Neural crest cell (in vitro differentiated cells): ENCODE measurements at regions not wholly inside any gene's neighbourhood (a gene's known extent, or its start where the extent isn't known, plus 50 kb on each side); places are given as distances from the start of the nearest gene placed in this dataset.

Experiments used
- DNase-seq: peaks from one replicate; pipeline ENCODE4 v3.0.0; 2021; ENCODE audit warnings: low read depth, mixed read lengths, low spot score
- H3K27ac Mint-ChIP-seq: one replicate; pipeline ENCODE4 v1.8.0; 2021; ENCODE audit warnings: mild to moderate bottlenecking, mixed read lengths; ENCODE audit not compliant: unreplicated experiment
- H3K27me3 Mint-ChIP-seq: 2 replicates; pipeline ENCODE4 v1.8.0; 2021; ENCODE audit warnings: low read depth, mild to moderate bottlenecking, mixed read lengths
- H3K36me3 Mint-ChIP-seq: 2 replicates; pipeline ENCODE4 v1.8.0; 2021; ENCODE audit warnings: low read depth, mild to moderate bottlenecking, mixed read lengths
- H3K4me1 Mint-ChIP-seq: 2 replicates; pipeline ENCODE4 v1.8.0; 2021; ENCODE audit warnings: mixed read lengths
- H3K4me3 Mint-ChIP-seq: one replicate; pipeline ENCODE4 v1.8.0; 2021; ENCODE audit warnings: mild to moderate bottlenecking, mixed read lengths
- H3K9me3 Mint-ChIP-seq: 2 replicates; pipeline ENCODE4 v1.8.0; 2021; ENCODE audit warnings: mixed read lengths
- CTCF ChIP-seq: fragments of 200-600 bp; sonication (generic); conservative IDR thresholded peaks from 2 replicates; pipeline ENCODE4 v1.5.0; 2021; ENCODE audit warnings: antibody characterized with exemption, mild to moderate bottlenecking

- Mint-ChIP-seq H3K36me3 (no peaks in the 10 kb centered on the region), H3K9me3 (no peaks in the 10 kb centered on the region), H3K4me3 (no peak overlapping the region), H3K4me1 (no peaks in the 10 kb centered on the region), H3K27ac (no peak overlapping the region), H3K27me3 (peaks cover 6% of the 10 kb centered on the region)
- TF ChIP-seq CTCF = no peak
- DNase-seq = no peak
Observed at GRCh38 chr6:33858804-33859505, 55.2 kb upstream of the MLN start.

DNA sequence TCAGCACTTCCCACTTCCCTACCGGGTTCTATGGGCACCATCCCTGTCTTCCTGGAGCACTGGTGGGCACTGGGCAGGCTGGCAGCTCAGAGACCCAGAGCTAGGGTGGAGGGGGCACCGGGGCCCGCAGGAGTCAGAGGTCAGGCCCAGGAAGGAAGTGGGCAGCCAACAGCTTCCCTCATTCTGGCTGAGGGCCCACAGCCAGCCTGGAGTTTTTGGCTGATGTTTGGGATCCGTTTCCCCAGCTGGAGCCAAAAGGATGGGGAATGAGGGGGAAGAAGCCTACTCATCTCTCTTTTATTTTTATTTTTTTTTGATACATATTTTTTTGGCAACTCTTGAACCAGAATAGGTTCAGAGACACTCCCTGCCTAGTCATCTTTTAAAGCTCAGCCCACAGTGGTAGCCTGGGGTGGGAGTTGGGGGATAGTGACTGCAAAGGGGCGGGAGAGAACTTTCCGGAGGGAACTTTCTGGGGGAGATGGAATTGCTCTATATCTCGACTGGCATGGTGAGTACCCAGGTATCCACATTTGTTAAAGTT, 54.2 kb upstream of the MLN start:
- Mint-ChIP-seq H3K36me3 (no peaks in the 10 kb centered on the region), H3K27me3 (peaks cover 6% of the 10 kb centered on the region), H3K9me3 (no peaks in the 10 kb centered on the region), H3K4me1 (no peaks in the 10 kb centered on the region), H3K4me3 (no peak overlapping the region), H3K27ac (no peak overlapping the region)
- no peak for TF ChIP-seq CTCF
- DNase-seq = no peak

- no peak for DNase-seq
- no peaks in the 10 kb centered on the region for H3K36me3 Mint-ChIP-seq
- H3K27me3 Mint-ChIP-seq = peaks cover 6% of the 10 kb centered on the region
- no peaks in the 10 kb centered on the region for H3K9me3 Mint-ChIP-seq
- no peak overlapping the region for H3K4me3 Mint-ChIP-seq
- H3K27ac Mint-ChIP-seq = no peak overlapping the region
- TF ChIP-seq CTCF = no peak
- no peaks in the 10 kb centered on the region for H3K4me1 Mint-ChIP-seq
Observed at GRCh38 chr6:33857093-33857931, 53.5 kb upstream of the MLN start.

GRCh38 chr6:33856655-33857054, 52.9 kb upstream of the MLN start:
- H3K27ac Mint-ChIP-seq = no peak overlapping the region
- no peaks in the 10 kb centered on the region for H3K9me3 Mint-ChIP-seq
- TF ChIP-seq CTCF = no peak
- H3K4me3 Mint-ChIP-seq = no peak overlapping the region
- peaks cover 6% of the 10 kb centered on the region for H3K27me3 Mint-ChIP-seq
- no peaks in the 10 kb centered on the region for H3K36me3 Mint-ChIP-seq
- DNase-seq = no peak
- H3K4me1 Mint-ChIP-seq = no peaks in the 10 kb centered on the region

GRCh38 chr6:33856031-33856590, 52.3 kb upstream of the MLN start:
- Mint-ChIP-seq H3K27ac (no peak overlapping the region), H3K4me1 (no peaks in the 10 kb centered on the region), H3K4me3 (no peak overlapping the region), H3K9me3 (no peaks in the 10 kb centered on the region), H3K27me3 (peaks cover 6% of the 10 kb centered on the region), H3K36me3 (no peaks in the 10 kb centered on the region)
- no peak for DNase-seq
- no peak for TF ChIP-seq CTCF
